Fibroblast of villous mesenchyme (primary cell): ENCODE measurements at regions not wholly inside any gene's neighbourhood (a gene's known extent, or its start where the extent isn't known, plus 50 kb on each side); places are given as distances from the start of the nearest gene placed in this dataset.
A peak's percentile ranks its signal among the peaks of the same experiment; 100 is the strongest.
"Not testable (repeated sequence)": the region's sequence is repeated elsewhere in the genome, so short reads cannot be mapped to it uniquely, and the experiment has no call there.

Experiments used
- DNase-seq: peaks from one replicate; pipeline ENCODE4 v3.0.0-alpha.2; 2010; ENCODE audit warnings: low read depth
- H3K4me3 ChIP-seq: 2 replicates; pipeline ENCODE4 v1.5.1; 2011; ENCODE audit warnings: low read depth, mild to moderate bottlenecking, low read length
- TF ChIP-seq, protein P1 (sequence below): IDR thresholded peaks from 2 replicates; pipeline ENCODE4 v1.5.1; 2012; ENCODE audit warnings: low read depth, mild to moderate bottlenecking, low read length; ENCODE audit not compliant: insufficient read depth

DNA sequence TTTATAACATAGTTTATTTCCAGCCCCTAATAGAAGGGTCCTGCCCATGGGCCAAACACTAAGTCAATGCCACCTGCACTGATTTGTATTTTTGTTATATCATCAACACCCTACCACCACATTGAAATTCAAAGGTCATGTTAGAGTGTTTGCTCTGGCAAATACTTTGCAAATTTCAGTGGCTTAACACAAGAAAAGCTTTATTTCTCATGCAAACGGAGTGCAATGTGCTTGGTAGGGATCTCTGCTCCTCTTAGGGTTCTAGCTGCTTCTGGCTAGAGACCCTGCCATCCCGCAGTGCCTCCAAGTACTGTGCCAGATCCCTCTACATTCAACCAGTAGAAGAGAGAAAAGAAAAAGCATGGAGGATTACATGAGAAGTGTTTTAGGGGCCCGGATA is 230.8 kb upstream of the TET2 start:
- TF ChIP-seq, protein P1, sequence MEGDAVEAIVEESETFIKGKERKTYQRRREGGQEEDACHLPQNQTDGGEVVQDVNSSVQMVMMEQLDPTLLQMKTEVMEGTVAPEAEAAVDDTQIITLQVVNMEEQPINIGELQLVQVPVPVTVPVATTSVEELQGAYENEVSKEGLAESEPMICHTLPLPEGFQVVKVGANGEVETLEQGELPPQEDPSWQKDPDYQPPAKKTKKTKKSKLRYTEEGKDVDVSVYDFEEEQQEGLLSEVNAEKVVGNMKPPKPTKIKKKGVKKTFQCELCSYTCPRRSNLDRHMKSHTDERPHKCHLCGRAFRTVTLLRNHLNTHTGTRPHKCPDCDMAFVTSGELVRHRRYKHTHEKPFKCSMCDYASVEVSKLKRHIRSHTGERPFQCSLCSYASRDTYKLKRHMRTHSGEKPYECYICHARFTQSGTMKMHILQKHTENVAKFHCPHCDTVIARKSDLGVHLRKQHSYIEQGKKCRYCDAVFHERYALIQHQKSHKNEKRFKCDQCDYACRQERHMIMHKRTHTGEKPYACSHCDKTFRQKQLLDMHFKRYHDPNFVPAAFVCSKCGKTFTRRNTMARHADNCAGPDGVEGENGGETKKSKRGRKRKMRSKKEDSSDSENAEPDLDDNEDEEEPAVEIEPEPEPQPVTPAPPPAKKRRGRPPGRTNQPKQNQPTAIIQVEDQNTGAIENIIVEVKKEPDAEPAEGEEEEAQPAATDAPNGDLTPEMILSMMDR = no peak
- DNase-seq = no peak
- no peak overlapping the region for H3K4me3 ChIP-seq

- no peak for DNase-seq
- no peak overlapping the region for H3K4me3 ChIP-seq
- TF ChIP-seq, protein P1 = no peak
These were observed 227.3 kb upstream of the TET2 start for GRCh38 chr4:104919406-104919805.

GRCh38 chr4:104930298-104930697 is 216.4 kb upstream of the TET2 start:
- DNase-seq = no peak
- no peak overlapping the region for H3K4me3 ChIP-seq
- TF ChIP-seq, protein P1 = no peak

- DNase-seq = peak; percentile 48
- not testable (repeated sequence) for H3K4me3 ChIP-seq
- TF ChIP-seq, protein P1 = peak; percentile 46
These were observed 215.6 kb upstream of the TET2 start for GRCh38 chr4:104930745-104931736.

DNA sequence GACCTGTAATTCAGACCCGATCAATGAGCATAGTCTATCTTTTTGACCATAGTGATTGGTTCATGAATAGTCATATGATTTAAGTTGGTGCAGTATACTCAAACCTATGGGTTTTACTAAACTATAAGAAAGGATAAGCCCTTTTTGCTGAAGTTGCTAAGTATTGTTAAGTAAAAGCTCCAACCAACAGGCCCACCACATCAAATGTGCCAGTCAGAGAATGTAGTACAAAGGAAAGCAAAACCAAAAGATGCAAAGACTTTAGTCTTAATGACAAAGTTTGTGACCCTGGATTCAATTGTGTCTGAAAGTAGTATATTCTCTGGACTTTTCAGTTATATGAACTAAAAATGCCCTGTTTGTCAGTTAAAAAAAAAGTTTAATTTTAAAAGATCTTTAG is 208.1 kb upstream of the TET2 start:
- TF ChIP-seq, protein P1 = no peak
- DNase-seq = no peak
- H3K4me3 ChIP-seq = no peak overlapping the region

- H3K4me3 ChIP-seq = no peak overlapping the region
- no peak for DNase-seq
- TF ChIP-seq, protein P1 = no peak
These were observed 205.7 kb upstream of the TET2 start for GRCh38 chr4:104940927-104941326.
